Pancreas (tissue), 10 donors: ENCODE measurements at regions not wholly inside any gene's neighbourhood (a gene's known extent, or its start where the extent isn't known, plus 50 kb on each side); places are given as distances from the start of the nearest gene placed in this dataset.

Source experiments
- ATAC-seq, 4 donors: fragments of 200-7000 bp; cut with Tn5 transposase; one replicate each; pipeline versions ENCODE4 v1.8.0 to v1.9.1; 2020; ENCODE audit warnings: mild to moderate bottlenecking in 4 of 4, moderate library complexity in 4 of 4
- DNase-seq, 6 donors: peaks; one replicate each; pipeline ENCODE4 v3.0.0-alpha.2; 2020
- FAIRE-seq: peaks from 2 replicates; lab custom pipeline; 2012; peaks lifted over from hg19 to GRCh38; lab: Jason Lieb, UNC
- H3K27ac ChIP-seq, 4 donors: fragments of 200-600 bp; sonication (generic); 1 replicate in 3 of 4; 2 replicates in 1 of 4; pipeline versions ENCODE4 v1.5.0 to v1.8.0; 2020
- H3K27me3 ChIP-seq, 4 donors: fragments of 200-600 bp; one replicate each; pipeline ENCODE4 v1.8.0; 2021
- H3K36me3 ChIP-seq, 3 donors: fragments of 200-600 bp; sonication (generic) in 1 of 3; one replicate each; pipeline versions ENCODE4 v1.5.0 to v1.8.0; 2020 to 2021
- H3K4me1 ChIP-seq, 3 donors: fragments of 200-600 bp; one replicate each; pipeline ENCODE4 v1.8.0; 2021
- H3K4me3 ChIP-seq, 4 donors: fragments of 200-600 bp; sonication (generic) in 2 of 4; one replicate each; pipeline versions ENCODE4 v1.5.0 to v1.8.0; 2020 to 2021
- H3K9me3 ChIP-seq, 4 donors: fragments of 200-600 bp; one replicate each; pipeline ENCODE4 v1.8.0; 2021
- whole genome bisulfite sequencing, 2 donors: extraction: QIAGEN DNeasy Blood & Tissue Kit; methylation state at CpG; one replicate each; pipeline ENCODE4 v1.1.7; 2013; 5-methylcytosine and 5-hydroxymethylcytosine counted together
- intact Hi-C, 3 donors: fragments of 100-400 bp; cut with DNase I; formaldehyde crosslinking; loops; one replicate each; pipeline versions ENCODE4 v1.11.1 to v1.14.2; 2022
- TF ChIP-seq, protein P1 (sequence below), 4 donors: fragments of 200-600 bp; sonication (generic) in 3 of 4; IDR thresholded peaks; one replicate each; pipeline versions ENCODE4 v1.5.0 to v1.8.0; 2021; ENCODE audit warnings: antibody characterized with exemption in 4 of 4
- donor health status: healthy with polysubstance abuse.
- donor health status: DM: no; HTN: no; CAD: no; lungs with moderate emphysema.
- donor health status: DM: no; HTN: no; CAD: no.
- donor health status: control.
- donor health status: control.
- donor health status: Bipolar disorder and iron deficiency.
- donor health status: DM: yes; HTN: yes; CAD: no.
- donor health status: DM: no; HTN: no; CAD: no.
- donor health status: DM: no; HTN: no; CAD: no.
- donor health status: DM: yes; HTN: yes; CAD: no.

GRCh38 chr13:74892096-74892495 lies 589.9 kb downstream of the TBC1D4 start:
- no peak overlapping the region for H3K4me3 ChIP-seq
- no peaks in the 10 kb centered on the region for H3K27me3 ChIP-seq
- intact Hi-C loops = no loop called here
- DNase-seq (no peak), ATAC-seq (no peak), FAIRE-seq (no peak)
- TF ChIP-seq, protein P1, sequence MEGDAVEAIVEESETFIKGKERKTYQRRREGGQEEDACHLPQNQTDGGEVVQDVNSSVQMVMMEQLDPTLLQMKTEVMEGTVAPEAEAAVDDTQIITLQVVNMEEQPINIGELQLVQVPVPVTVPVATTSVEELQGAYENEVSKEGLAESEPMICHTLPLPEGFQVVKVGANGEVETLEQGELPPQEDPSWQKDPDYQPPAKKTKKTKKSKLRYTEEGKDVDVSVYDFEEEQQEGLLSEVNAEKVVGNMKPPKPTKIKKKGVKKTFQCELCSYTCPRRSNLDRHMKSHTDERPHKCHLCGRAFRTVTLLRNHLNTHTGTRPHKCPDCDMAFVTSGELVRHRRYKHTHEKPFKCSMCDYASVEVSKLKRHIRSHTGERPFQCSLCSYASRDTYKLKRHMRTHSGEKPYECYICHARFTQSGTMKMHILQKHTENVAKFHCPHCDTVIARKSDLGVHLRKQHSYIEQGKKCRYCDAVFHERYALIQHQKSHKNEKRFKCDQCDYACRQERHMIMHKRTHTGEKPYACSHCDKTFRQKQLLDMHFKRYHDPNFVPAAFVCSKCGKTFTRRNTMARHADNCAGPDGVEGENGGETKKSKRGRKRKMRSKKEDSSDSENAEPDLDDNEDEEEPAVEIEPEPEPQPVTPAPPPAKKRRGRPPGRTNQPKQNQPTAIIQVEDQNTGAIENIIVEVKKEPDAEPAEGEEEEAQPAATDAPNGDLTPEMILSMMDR (IDR thresholded peaks at IDR 0.05) = no peak
- no peaks in the 10 kb centered on the region for H3K9me3 ChIP-seq
- WGBS, 2 donors = 56 to 66% methylated on average over 3 of the region's 3 CpGs
- H3K4me1 ChIP-seq = no peaks in the 10 kb centered on the region
- H3K36me3 ChIP-seq = no peaks in the 10 kb centered on the region
- H3K27ac ChIP-seq = no peak overlapping the region

GRCh38 chr13:74891610-74892009 lies 590.4 kb downstream of the TBC1D4 start:
- no peaks in the 10 kb centered on the region for H3K36me3 ChIP-seq
- no peaks in the 10 kb centered on the region for H3K27me3 ChIP-seq
- TF ChIP-seq, protein P1 (IDR thresholded peaks at IDR 0.05) = no peak
- FAIRE-seq = no peak
- DNase-seq = no peak
- 26 to 33% methylated on average over 5 of the region's 5 CpGs for WGBS, 2 donors
- no peak overlapping the region for H3K4me3 ChIP-seq
- intact Hi-C loops = no loop called here
- H3K9me3 ChIP-seq = no peaks in the 10 kb centered on the region
- ATAC-seq = no peak
- H3K27ac ChIP-seq = no peak overlapping the region
- H3K4me1 ChIP-seq = no peaks in the 10 kb centered on the region

- DNase-seq = no peak
- TF ChIP-seq, protein P1 (IDR thresholded peaks at IDR 0.05) = no peak
- ATAC-seq = no peak
- intact Hi-C loops = no loop called here
- Histone ChIP-seq H3K27me3 (no peaks in the 10 kb centered on the region), H3K4me3 (no peak overlapping the region), H3K27ac (no peak overlapping the region), H3K36me3 (no peaks in the 10 kb centered on the region), H3K4me1 (no peaks in the 10 kb centered on the region), H3K9me3 (no peaks in the 10 kb centered on the region)
- FAIRE-seq = no peak
Observed at GRCh38 chr13:74889321-74889720, 592.6 kb downstream of the TBC1D4 start.

DNA sequence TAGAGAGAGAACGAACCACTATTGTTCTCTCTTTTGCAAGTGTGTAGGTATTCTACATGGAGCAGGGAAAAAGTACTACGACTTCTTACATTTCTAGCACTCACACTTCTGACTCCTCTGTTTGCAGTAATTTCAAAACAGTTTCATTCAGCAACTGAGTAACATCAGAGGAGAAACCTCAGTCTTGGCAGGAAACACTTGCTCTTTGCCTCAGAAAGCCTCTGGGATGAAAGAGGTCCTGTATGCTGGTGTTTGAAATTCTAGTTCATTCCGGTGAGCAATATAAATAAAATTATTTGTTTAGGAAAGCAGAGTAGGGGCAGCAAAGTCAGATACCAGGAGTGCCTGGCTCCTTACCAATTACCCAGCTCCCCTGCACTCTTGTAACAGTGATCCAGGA lies 595.5 kb downstream of the TBC1D4 start:
- no peak for DNase-seq
- H3K9me3 ChIP-seq = no peaks in the 10 kb centered on the region
- H3K4me1 ChIP-seq = no peaks in the 10 kb centered on the region
- no peak for FAIRE-seq
- no peak for ATAC-seq
- no peaks in the 10 kb centered on the region for H3K27me3 ChIP-seq
- intact Hi-C loops = no loop called here
- H3K4me3 ChIP-seq = no peak overlapping the region
- no peaks in the 10 kb centered on the region for H3K36me3 ChIP-seq
- WGBS, 2 donors = 27 to 38% methylated on average over 3 of the region's 3 CpGs
- TF ChIP-seq, protein P1 (IDR thresholded peaks at IDR 0.05) = no peak
- H3K27ac ChIP-seq = no peak overlapping the region

- TF ChIP-seq, protein P1 (IDR thresholded peaks at IDR 0.05) = no peak
- intact Hi-C loops = no loop called here
- DNase-seq (no peak), ATAC-seq (no peak), FAIRE-seq (no peak)
- Histone ChIP-seq H3K27ac (no peak overlapping the region), H3K4me3 (no peak overlapping the region), H3K9me3 (no peaks in the 10 kb centered on the region), H3K27me3 (no peaks in the 10 kb centered on the region), H3K36me3 (no peaks in the 10 kb centered on the region), H3K4me1 (no peaks in the 10 kb centered on the region)
- 57 to 64% methylated on average over 3 of the region's 3 CpGs for WGBS, 2 donors
Observed at GRCh38 chr13:74883834-74884233, 598.1 kb downstream of the TBC1D4 start.
